ENCODE measurements at regions not wholly inside any gene's neighbourhood (a gene's known extent, or its start where the extent isn't known, plus 50 kb on each side); places are given as distances from the start of the nearest gene placed in this dataset.

- peaks cover 3% of the 10 kb centered on the region for H3K27me3 Mint-ChIP-seq (ENCODE audit: low read depth)
- DNase-seq, result no peak
- H3K4me3 Mint-ChIP-seq, result no peak overlapping the region
- H3K36me3 Mint-ChIP-seq (ENCODE audit: low read depth), result no peaks in the 10 kb centered on the region
- intact Hi-C loops (cut with micrococcal nuclease), result no loop called here
- H3K4me1 Mint-ChIP-seq (ENCODE audit: low read depth), result no peaks in the 10 kb centered on the region
- no peak overlapping the region for H3K27ac Mint-ChIP-seq
- CTCF ChIA-PET, result interaction anchor here (0.6 kb wide), 1 partner anchor 562 kb away, joined by 6 read pairs; no protein-coding TSS in a partner anchor
- peaks cover 3% of the 10 kb centered on the region for H3K9me3 Mint-ChIP-seq
Observed at GRCh38 chr1:82534996-82535395, 734.3 kb downstream of the ADGRL2 start.

- Mint-ChIP-seq H3K36me3 (ENCODE audit: low read depth) (no peaks in the 10 kb centered on the region), H3K27me3 (ENCODE audit: low read depth) (no peaks in the 10 kb centered on the region), H3K4me3 (no peak overlapping the region), H3K4me1 (ENCODE audit: low read depth) (no peaks in the 10 kb centered on the region), H3K9me3 (peaks cover 2% of the 10 kb centered on the region), H3K27ac (no peak overlapping the region)
- intact Hi-C loops (cut with micrococcal nuclease), result no loop called here
- no peak for DNase-seq
- CTCF ChIA-PET, result no interaction called here
Observed at GRCh38 chr1:82525378-82525777, 724.6 kb downstream of the ADGRL2 start.

DNA sequence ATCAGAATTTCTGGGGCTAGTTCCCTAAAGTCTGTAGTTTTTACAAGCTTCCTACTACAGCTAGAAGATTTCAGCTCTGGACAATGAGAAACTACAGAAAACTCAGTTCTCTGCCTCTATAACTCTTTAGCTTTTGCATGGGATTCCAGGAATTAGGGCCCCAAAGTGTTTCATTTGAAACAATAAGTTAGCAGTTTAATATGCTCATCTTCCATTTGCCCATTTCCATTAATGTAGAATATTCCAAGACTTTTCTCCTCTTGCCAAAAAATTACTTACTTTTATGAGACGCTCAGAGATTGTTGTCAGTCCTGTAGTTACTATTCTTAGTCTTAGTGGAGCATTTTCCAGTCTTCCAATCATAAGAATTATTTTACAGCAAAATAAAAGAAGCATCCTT is 719.9 kb downstream of the ADGRL2 start:
- Mint-ChIP-seq H3K4me1 (ENCODE audit: low read depth) (no peaks in the 10 kb centered on the region), H3K36me3 (ENCODE audit: low read depth) (no peaks in the 10 kb centered on the region), H3K27ac (no peak overlapping the region), H3K9me3 (no peaks in the 10 kb centered on the region), H3K4me3 (no peak overlapping the region), H3K27me3 (ENCODE audit: low read depth) (no peaks in the 10 kb centered on the region)
- CTCF ChIA-PET, result no interaction called here
- DNase-seq, result no peak
- intact Hi-C loops (cut with micrococcal nuclease), result no loop called here

DNA sequence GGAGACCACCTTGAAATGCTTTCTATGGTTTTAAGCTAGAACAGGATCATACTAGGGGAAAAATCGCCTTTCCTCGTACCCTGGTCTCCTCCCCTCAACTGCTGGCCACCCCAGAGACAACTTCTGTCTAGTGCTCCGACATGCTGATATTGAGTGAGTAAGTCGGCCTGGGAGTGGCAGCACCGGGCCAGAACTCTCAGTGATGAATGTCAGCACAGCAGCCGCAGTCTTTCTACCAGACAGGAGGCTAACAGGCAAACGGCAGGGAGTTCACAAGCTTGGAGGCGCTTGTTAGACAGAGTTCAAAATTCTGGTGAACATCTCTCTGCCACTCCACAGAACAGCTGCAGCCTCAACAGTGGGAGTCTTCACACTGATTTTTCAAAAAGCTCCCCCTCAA is 716.9 kb downstream of the ADGRL2 start:
- no peak for DNase-seq
- Mint-ChIP-seq H3K9me3 (no peaks in the 10 kb centered on the region), H3K36me3 (ENCODE audit: low read depth) (no peaks in the 10 kb centered on the region), H3K4me1 (ENCODE audit: low read depth) (no peaks in the 10 kb centered on the region), H3K27me3 (ENCODE audit: low read depth) (no peaks in the 10 kb centered on the region), H3K27ac (no peak overlapping the region), H3K4me3 (no peak overlapping the region)
- intact Hi-C loops (cut with micrococcal nuclease), result no loop called here
- CTCF ChIA-PET, result no interaction called here

DNA sequence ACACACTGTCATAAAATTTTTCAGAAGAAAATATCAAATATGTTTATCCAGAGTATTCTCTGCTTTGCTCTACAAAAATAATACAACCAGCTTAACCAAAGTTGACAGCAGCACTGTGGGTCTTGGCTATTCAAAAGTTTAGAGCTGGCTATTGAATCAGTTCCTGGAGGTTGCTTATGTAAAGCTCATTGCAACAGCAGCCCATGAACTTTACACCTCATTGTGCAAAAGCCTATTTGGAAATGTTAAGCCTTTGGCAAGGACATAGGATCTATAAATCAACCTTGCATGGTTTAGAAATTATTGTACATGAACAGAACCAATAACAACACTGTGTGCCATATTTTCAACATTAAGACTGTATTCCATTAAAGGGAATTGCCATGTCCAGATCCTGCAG is 714.9 kb downstream of the ADGRL2 start:
- no peaks in the 10 kb centered on the region for H3K9me3 Mint-ChIP-seq
- H3K27ac Mint-ChIP-seq, result no peak overlapping the region
- H3K36me3 Mint-ChIP-seq (ENCODE audit: low read depth), result no peaks in the 10 kb centered on the region
- no peak for DNase-seq
- intact Hi-C loops (cut with micrococcal nuclease), result no loop called here
- H3K4me3 Mint-ChIP-seq, result no peak overlapping the region
- H3K4me1 Mint-ChIP-seq (ENCODE audit: low read depth), result no peaks in the 10 kb centered on the region
- CTCF ChIA-PET, result no interaction called here
- H3K27me3 Mint-ChIP-seq (ENCODE audit: low read depth), result no peaks in the 10 kb centered on the region

DNA sequence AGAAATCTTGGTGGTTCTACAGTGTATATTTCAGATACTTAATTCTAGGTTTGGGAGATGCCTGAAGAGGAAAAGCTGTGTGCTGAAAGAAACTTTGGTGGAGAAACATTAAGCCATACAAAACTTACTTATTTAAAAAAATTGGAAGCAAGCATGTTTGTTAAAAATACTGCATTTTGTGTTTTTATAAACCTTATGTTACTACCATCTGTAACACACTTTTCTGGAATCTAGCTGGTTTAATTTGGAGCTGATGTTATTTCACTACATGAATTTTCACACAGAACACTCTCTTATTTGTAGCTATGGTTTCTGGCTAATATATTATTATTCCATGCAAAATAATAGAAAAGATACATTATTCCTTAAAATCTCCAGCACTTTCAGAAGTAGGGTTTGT is 710.7 kb downstream of the ADGRL2 start:
- intact Hi-C loops (cut with micrococcal nuclease), result no loop called here
- CTCF ChIA-PET, result interaction anchor here (1.1 kb wide), 1 partner anchor 8 kb away, joined by 3 read pairs; no protein-coding TSS in a partner anchor

DNA sequence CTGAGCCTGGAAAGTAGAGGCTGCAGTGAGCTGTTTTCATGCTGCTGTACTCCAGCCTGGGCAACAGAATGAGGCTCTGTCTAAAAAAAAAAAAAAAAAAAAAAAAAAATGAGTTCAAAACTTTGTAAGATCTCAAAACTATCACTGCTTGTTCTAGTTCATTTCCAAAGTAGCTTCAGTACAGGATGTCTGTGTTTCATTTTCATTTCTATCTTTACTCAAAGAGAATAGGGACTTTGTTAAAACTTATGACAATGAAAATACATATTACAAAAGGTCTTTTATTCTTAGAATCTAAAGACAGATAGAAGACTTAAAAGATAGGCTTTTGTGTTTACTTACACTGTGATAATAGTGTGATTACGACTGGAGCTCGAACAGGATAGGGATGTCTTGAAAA is 709.7 kb downstream of the ADGRL2 start:
- no peaks in the 10 kb centered on the region for H3K27me3 Mint-ChIP-seq (ENCODE audit: low read depth)
- no peak for DNase-seq
- no peak overlapping the region for H3K4me3 Mint-ChIP-seq
- no peaks in the 10 kb centered on the region for H3K9me3 Mint-ChIP-seq
- intact Hi-C loops (cut with micrococcal nuclease), result no loop called here
- CTCF ChIA-PET, result interaction anchor here (0.7 to 1.1 kb wide), 2 partner anchors 9 to 17 kb away, joined by 3 to 5 read pairs; no protein-coding TSS in a partner anchor
- H3K4me1 Mint-ChIP-seq (ENCODE audit: low read depth), result no peaks in the 10 kb centered on the region
- H3K36me3 Mint-ChIP-seq (ENCODE audit: low read depth), result no peaks in the 10 kb centered on the region
- H3K27ac Mint-ChIP-seq, result no peak overlapping the region

More for the DNA sequence above, 710.7 kb downstream of the ADGRL2 start:
- Mint-ChIP-seq H3K27me3 (ENCODE audit: low read depth) (no peaks in the 10 kb centered on the region), H3K4me1 (ENCODE audit: low read depth) (no peaks in the 10 kb centered on the region), H3K9me3 (no peaks in the 10 kb centered on the region), H3K27ac (no peak overlapping the region), H3K36me3 (ENCODE audit: low read depth) (no peaks in the 10 kb centered on the region), H3K4me3 (no peak overlapping the region)
- no peak for DNase-seq

DNA sequence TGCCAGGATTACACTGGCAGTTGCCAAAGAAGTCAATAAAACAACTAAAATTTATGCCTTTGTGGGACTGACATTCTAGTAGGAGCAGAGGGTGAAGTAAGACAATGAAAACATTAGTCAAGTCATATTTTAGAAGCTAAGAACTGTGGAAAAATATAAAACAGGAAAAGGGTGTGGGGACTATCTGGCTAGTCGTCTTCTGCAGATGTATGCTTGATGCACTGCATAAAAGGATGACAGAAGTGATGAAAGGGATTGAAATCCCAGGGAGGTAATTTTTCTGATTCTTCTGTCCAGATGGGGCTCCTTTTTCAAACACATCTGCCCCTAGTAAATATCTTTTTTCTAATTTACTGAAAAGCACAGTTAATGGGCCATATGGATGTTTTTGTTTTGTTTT is 706.3 kb downstream of the ADGRL2 start:
- H3K27me3 Mint-ChIP-seq (ENCODE audit: low read depth), result no peaks in the 10 kb centered on the region
- CTCF ChIA-PET, result no interaction called here
- H3K27ac Mint-ChIP-seq, result no peak overlapping the region
- intact Hi-C loops (cut with micrococcal nuclease), result no loop called here
- H3K36me3 Mint-ChIP-seq (ENCODE audit: low read depth), result no peaks in the 10 kb centered on the region
- no peak for DNase-seq
- H3K9me3 Mint-ChIP-seq, result no peaks in the 10 kb centered on the region
- H3K4me3 Mint-ChIP-seq, result no peak overlapping the region
- H3K4me1 Mint-ChIP-seq (ENCODE audit: low read depth), result no peaks in the 10 kb centered on the region

DNA sequence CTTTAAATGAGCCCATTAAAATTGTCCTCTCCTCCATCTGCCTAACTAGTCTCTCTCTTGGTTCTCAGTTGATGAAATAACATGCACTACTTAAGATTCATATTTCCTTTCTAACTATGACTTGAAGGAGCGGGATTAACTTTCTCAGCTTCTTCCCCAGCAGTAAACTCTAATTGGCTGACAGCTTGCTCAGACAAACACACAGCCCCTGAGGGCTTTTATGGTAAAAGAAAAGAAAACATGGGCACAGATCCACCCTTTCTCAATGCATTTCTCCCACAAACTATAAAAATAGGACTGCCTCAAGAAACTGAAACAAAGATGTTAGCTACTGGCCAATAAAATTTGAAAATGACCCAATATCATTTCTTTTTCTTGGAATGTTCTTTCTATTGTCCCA is 703.1 kb downstream of the ADGRL2 start:
- intact Hi-C loops (cut with micrococcal nuclease), result no loop called here
- CTCF ChIA-PET, result no interaction called here
- Mint-ChIP-seq H3K4me3 (no peak overlapping the region), H3K4me1 (ENCODE audit: low read depth) (no peaks in the 10 kb centered on the region), H3K9me3 (no peaks in the 10 kb centered on the region), H3K27ac (no peak overlapping the region), H3K36me3 (ENCODE audit: low read depth) (no peaks in the 10 kb centered on the region), H3K27me3 (ENCODE audit: low read depth) (no peaks in the 10 kb centered on the region)
- no peak for DNase-seq

GRCh38 chr1:82499022-82499421 is 698.3 kb downstream of the ADGRL2 start:
- Mint-ChIP-seq H3K9me3 (peaks cover 14% of the 10 kb centered on the region), H3K27ac (no peak overlapping the region), H3K4me1 (ENCODE audit: low read depth) (no peaks in the 10 kb centered on the region), H3K27me3 (ENCODE audit: low read depth) (no peaks in the 10 kb centered on the region), H3K36me3 (ENCODE audit: low read depth) (peaks cover 1% of the 10 kb centered on the region), H3K4me3 (no peak overlapping the region)
- intact Hi-C loops (cut with micrococcal nuclease), result no loop called here
- CTCF ChIA-PET, result no interaction called here
- DNase-seq, result no peak

GRCh38 chr1:82494117-82494516 is 693.4 kb downstream of the ADGRL2 start:
- no peak overlapping the region for H3K4me3 Mint-ChIP-seq
- peaks cover 3% of the 10 kb centered on the region for H3K27me3 Mint-ChIP-seq (ENCODE audit: low read depth)
- no peak overlapping the region for H3K27ac Mint-ChIP-seq
- intact Hi-C loops (cut with micrococcal nuclease), result no loop called here
- CTCF ChIA-PET, result no interaction called here
- peaks cover 15% of the 10 kb centered on the region for H3K9me3 Mint-ChIP-seq
- peaks cover 1% of the 10 kb centered on the region for H3K36me3 Mint-ChIP-seq (ENCODE audit: low read depth)
- DNase-seq, result no peak
- no peaks in the 10 kb centered on the region for H3K4me1 Mint-ChIP-seq (ENCODE audit: low read depth)

DNA sequence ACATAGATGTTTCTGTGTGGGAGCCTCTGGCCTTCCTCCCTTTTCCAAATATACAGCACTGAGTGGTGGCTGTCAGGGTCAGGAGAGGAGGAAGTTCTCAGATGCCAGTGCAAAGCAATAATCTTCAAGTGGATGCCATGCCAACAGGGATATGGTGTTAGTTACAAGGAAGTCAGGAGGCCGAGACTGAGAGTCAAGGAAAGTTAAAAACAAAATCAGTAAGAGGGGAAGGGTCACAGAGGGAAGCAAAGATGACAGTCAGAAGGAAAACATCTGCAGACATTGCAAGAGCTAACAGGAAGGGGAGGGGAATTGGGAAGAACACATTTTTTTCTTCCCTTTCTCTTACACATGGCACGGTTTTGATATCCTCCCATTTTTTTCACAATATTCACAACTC is 691.4 kb downstream of the ADGRL2 start:
- peaks cover 13% of the 10 kb centered on the region for H3K9me3 Mint-ChIP-seq
- no peak for DNase-seq
- H3K27ac Mint-ChIP-seq, result no peak overlapping the region
- no peaks in the 10 kb centered on the region for H3K4me1 Mint-ChIP-seq (ENCODE audit: low read depth)
- H3K27me3 Mint-ChIP-seq (ENCODE audit: low read depth), result peaks cover 3% of the 10 kb centered on the region
- intact Hi-C loops (cut with micrococcal nuclease), result no loop called here
- no peaks in the 10 kb centered on the region for H3K36me3 Mint-ChIP-seq (ENCODE audit: low read depth)
- CTCF ChIA-PET, result no interaction called here
- no peak overlapping the region for H3K4me3 Mint-ChIP-seq

DNA sequence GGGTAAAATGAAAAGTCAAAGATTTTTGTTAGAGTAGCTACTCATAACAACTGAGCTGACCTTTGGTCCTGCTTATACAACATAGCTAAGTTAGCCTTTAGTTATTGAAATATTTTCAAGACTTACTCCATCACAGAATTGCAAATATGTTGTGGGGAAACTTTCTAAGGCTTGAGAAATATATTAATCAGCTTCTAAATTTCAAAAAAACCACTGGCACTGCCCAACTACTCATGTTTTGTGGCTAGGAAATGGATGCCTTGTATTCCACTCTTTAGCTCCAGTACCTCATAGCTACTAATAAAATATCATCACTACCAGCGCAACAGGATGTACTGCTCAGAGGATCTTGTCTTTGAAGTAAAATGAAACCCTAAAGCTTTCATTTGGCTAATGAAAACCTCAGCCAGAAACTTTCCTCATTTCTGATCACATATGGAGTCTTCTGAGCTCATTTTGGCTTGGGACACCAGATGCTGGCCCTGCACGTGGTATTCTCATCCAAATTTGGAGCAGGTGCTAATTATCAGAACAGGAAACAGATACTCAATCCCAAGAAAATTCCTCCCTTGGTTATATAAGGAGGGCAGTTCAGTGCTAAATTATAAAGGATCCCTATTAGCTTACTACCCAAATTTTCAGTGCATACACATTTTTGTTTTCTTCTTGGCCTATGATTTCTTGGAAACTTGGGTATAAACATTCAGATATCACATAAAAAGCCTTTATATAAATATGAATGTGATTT is 690.7 kb downstream of the ADGRL2 start:
- DNase-seq, result no peak
- Mint-ChIP-seq H3K4me3 (no peak overlapping the region), H3K4me1 (ENCODE audit: low read depth) (no peaks in the 10 kb centered on the region), H3K27ac (no peak overlapping the region), H3K36me3 (ENCODE audit: low read depth) (no peaks in the 10 kb centered on the region), H3K27me3 (ENCODE audit: low read depth) (peaks cover 3% of the 10 kb centered on the region), H3K9me3 (peaks cover 11% of the 10 kb centered on the region)
- CTCF ChIA-PET, result no interaction called here
- intact Hi-C loops (cut with micrococcal nuclease), result no loop called here
